PC-9 (cell line): ENCODE measurements at regions not wholly inside any gene's neighbourhood (a gene's known extent, or its start where the extent isn't known, plus 50 kb on each side); places are given as distances from the start of the nearest gene placed in this dataset.

Source experiments
- BruUV-seq: library from RNA; stranded (reverse); fragments of 400-500 nt; replicated peaks from 2 replicates; lab custom pipeline; 2021; lab: Mats Ljungman, UMichigan
- CTCF ChIA-PET: fragments of 300-600 bp; sonication (Branson Sonifier 250); formaldehyde crosslinking; loops from one replicate; lab custom pipeline; 2022; ENCODE audit warnings: antibody characterized with exemption; lab: Charles Lee
- POLR2A ChIA-PET: fragments of 300-600 bp; sonication (Branson Sonifier 250); formaldehyde crosslinking; loops from one replicate; lab custom pipeline; 2022; ENCODE audit warnings: antibody characterized with exemption; ENCODE audit not compliant: unreplicated experiment; lab: Charles Lee
- DNase-seq, 2 experiments: peaks; one replicate each; pipeline versions ENCODE4 v3.0.0 to v3.0.0-alpha.2; 2015 to 2022; ENCODE audit warnings: mixed read lengths in 1 of 2
- H2AFZ ChIP-seq: fragments of 200-600 bp; sonication (generic); 2 replicates; pipeline ENCODE4 v1.8.1; 2017; ENCODE audit warnings: antibody characterized with exemption
- H3F3A ChIP-seq: fragments of 200-600 bp; sonication (generic); 2 replicates; pipeline ENCODE4 v1.8.1; 2017; ENCODE audit warnings: antibody characterized with exemption, mild to moderate bottlenecking, low read depth; ENCODE audit not compliant: insufficient read depth
- H3K27ac ChIP-seq: fragments of 200-600 bp; sonication (generic); 2 replicates; pipeline ENCODE4 v1.6.1; 2016; ENCODE audit warnings: mixed run types
- H3K27me3 ChIP-seq: fragments of 200-600 bp; sonication (generic); 2 replicates; pipeline ENCODE4 v1.6.1; 2016; ENCODE audit warnings: low read depth, mixed run types; ENCODE audit not compliant: insufficient read depth
- H3K36me3 ChIP-seq: fragments of 200-600 bp; sonication (generic); 2 replicates; pipeline ENCODE4 v1.6.1; 2016; ENCODE audit warnings: low read depth, mixed run types
- H3K4me1 ChIP-seq: fragments of 200-600 bp; sonication (generic); replicated peaks from 2 replicates; pipeline ENCODE4 v1.6.1; 2016; ENCODE audit warnings: mixed run types; ENCODE audit not compliant: insufficient read depth
- H3K4me2 ChIP-seq: fragments of 200-600 bp; sonication (generic); 2 replicates; pipeline ENCODE4 v1.6.1; 2017; ENCODE audit warnings: mixed run types
- H3K4me3 ChIP-seq: fragments of 200-600 bp; sonication (generic); 2 replicates; pipeline ENCODE4 v1.6.1; 2016; ENCODE audit warnings: mixed run types
- H3K79me2 ChIP-seq: fragments of 200-600 bp; sonication (generic); 2 replicates; pipeline ENCODE4 v1.6.1; 2017; ENCODE audit warnings: low read depth, mixed run types
- H3K9me2 ChIP-seq: fragments of 200-600 bp; sonication (generic); 2 replicates; pipeline ENCODE4 v1.8.1; 2017; ENCODE audit warnings: mild to moderate bottlenecking; ENCODE audit not compliant: insufficient read depth
- H3K9me3 ChIP-seq: fragments of 200-600 bp; sonication (generic); 2 replicates; pipeline ENCODE4 v1.8.1; 2016; ENCODE audit warnings: low read depth; ENCODE audit not compliant: insufficient read depth
- H4K20me1 ChIP-seq: fragments of 200-600 bp; sonication (generic); 2 replicates; pipeline ENCODE4 v1.8.1; 2017; ENCODE audit not compliant: insufficient read depth
- CTCF ChIP-seq: fragments of 200-600 bp; sonication (generic); conservative IDR thresholded peaks from 2 replicates; pipeline ENCODE4 v1.6.1; 2017; ENCODE audit warnings: mixed run types, antibody characterized with exemption, mild to moderate bottlenecking, moderate library complexity
- EZH2 ChIP-seq: fragments of 200-600 bp; sonication (generic); IDR thresholded peaks from 2 replicates; pipeline ENCODE4 v1.8.0; 2017; ENCODE audit warnings: antibody characterized with exemption, low read depth
- intact Hi-C: fragments of 100-400 bp; cut with micrococcal nuclease; formaldehyde crosslinking; loops from one replicate; pipeline ENCODE4 v1.10.0; 2022; ENCODE audit not compliant: unreplicated experiment

- ChIA-PET POLR2A (no interaction called here), CTCF (no interaction called here)
- no peaks in the 10 kb centered on the region for H3K36me3 ChIP-seq
Observed at GRCh38 chr4:174107746-174108354, 175.6 kb downstream of the FBXO8 start.

GRCh38 chr4:174105202-174105601 is 178.3 kb downstream of the FBXO8 start:
- ChIA-PET POLR2A (no interaction called here), CTCF (no interaction called here)
- H3K27me3 ChIP-seq = no peaks in the 10 kb centered on the region
- no peak overlapping the region for H2AFZ ChIP-seq
- no TSS peak for BruUV-seq
- no peak overlapping the region for H3K4me2 ChIP-seq
- no peaks in the 10 kb centered on the region for H3K36me3 ChIP-seq
- H3K9me2 ChIP-seq = no peaks in the 10 kb centered on the region
- no peaks in the 10 kb centered on the region for H3F3A ChIP-seq
- intact Hi-C loops = no loop called here
- H4K20me1 ChIP-seq = no peaks in the 10 kb centered on the region
- no peak for DNase-seq
- H3K27ac ChIP-seq = no peak overlapping the region
- no peak overlapping the region for H3K4me3 ChIP-seq
- no peaks in the 10 kb centered on the region for H3K79me2 ChIP-seq
- no peaks in the 10 kb centered on the region for H3K9me3 ChIP-seq
- no peaks in the 10 kb centered on the region for H3K4me1 ChIP-seq
- TF ChIP-seq EZH2 (no peak), CTCF (no peak)

More at GRCh38 chr4:174107746-174108354, 175.6 kb downstream of the FBXO8 start:
- H2AFZ ChIP-seq = no peak overlapping the region
- TF ChIP-seq CTCF = no peak
- TF ChIP-seq EZH2 = no peak
- no peak for DNase-seq
- H3F3A ChIP-seq = no peaks in the 10 kb centered on the region
- H3K9me2 ChIP-seq = no peaks in the 10 kb centered on the region
- H4K20me1 ChIP-seq = no peaks in the 10 kb centered on the region
- no peaks in the 10 kb centered on the region for H3K4me1 ChIP-seq
- no peaks in the 10 kb centered on the region for H3K27me3 ChIP-seq
- no TSS peak for BruUV-seq
- H3K4me3 ChIP-seq = no peak overlapping the region
- H3K4me2 ChIP-seq = no peak overlapping the region
- intact Hi-C loops = no loop called here
- H3K27ac ChIP-seq = no peak overlapping the region
- H3K79me2 ChIP-seq = no peaks in the 10 kb centered on the region
- H3K9me3 ChIP-seq = no peaks in the 10 kb centered on the region

- intact Hi-C loops = no loop called here
- Histone ChIP-seq H3K4me3 (no peak overlapping the region), H3K36me3 (no peaks in the 10 kb centered on the region), H3K79me2 (no peaks in the 10 kb centered on the region), H3K9me2 (no peaks in the 10 kb centered on the region), H3K27ac (no peak overlapping the region), H3F3A (no peaks in the 10 kb centered on the region), H3K4me1 (no peaks in the 10 kb centered on the region), H2AFZ (no peak overlapping the region), H3K27me3 (no peaks in the 10 kb centered on the region), H4K20me1 (no peaks in the 10 kb centered on the region), H3K9me3 (no peaks in the 10 kb centered on the region), H3K4me2 (no peak overlapping the region)
- CTCF ChIA-PET = no interaction called here
- no peak for DNase-seq
- BruUV-seq = no TSS peak
- POLR2A ChIA-PET = no interaction called here
- TF ChIP-seq EZH2 (no peak), CTCF (no peak)
Observed at GRCh38 chr4:174100910-174101309, 182.6 kb downstream of the FBXO8 start.
